ENCODE measurements at regions not wholly inside any gene's neighbourhood (a gene's known extent, or its start where the extent isn't known, plus 50 kb on each side); places are given as distances from the start of the nearest gene placed in this dataset.

DNA sequence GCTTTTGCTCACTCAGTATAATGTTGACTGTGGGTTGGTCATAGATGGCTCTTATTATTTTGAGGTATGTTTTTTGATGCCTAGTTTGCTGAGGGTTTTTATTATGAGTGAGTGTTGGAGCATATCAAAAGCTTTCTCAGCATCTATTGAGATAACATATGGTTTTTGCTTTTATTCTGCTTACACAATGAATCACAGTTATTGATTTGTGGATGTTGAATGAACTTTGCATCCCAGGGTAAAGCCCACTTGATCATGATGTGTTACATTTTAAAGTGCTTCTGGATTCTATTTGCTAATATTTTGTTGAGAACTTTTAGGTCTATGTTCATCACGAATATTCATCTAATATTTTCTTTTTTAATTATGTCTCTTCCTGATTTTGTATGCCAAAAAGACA lies 1260.3 kb downstream of the TMEM121 start:
- TF ChIP-seq SUZ12 (IDR thresholded peaks at IDR 0.05; ENCODE audit: extremely low read depth, insufficient read depth, insufficient read length) (no peak), YY1 (IDR thresholded peaks at IDR 0.05; ENCODE audit: insufficient read depth, insufficient read length) (no peak), ZNF274 (IDR thresholded peaks at IDR 0.05; ENCODE audit: low read depth, low read length) (no peak)

All from NT2/D1 (cell line).